ENCODE measurements at regions not wholly inside any gene's neighbourhood (a gene's known extent, or its start where the extent isn't known, plus 50 kb on each side); places are given as distances from the start of the nearest gene placed in this dataset.

- DNase-seq (ENCODE audit: low read depth), result no peak
Measured at GRCh38 chr7:52481571-52481970, 553.9 kb upstream of the POM121L12 start.

- no peak for DNase-seq (ENCODE audit: low read depth)
Measured at GRCh38 chr7:52479990-52480389, 555.4 kb upstream of the POM121L12 start.

- DNase-seq (ENCODE audit: low read depth), result no peak
Measured at GRCh38 chr7:52475001-52475582, 560.3 kb upstream of the POM121L12 start.

- DNase-seq (ENCODE audit: low read depth), result no peak
Measured at GRCh38 chr7:52473756-52474155, 561.7 kb upstream of the POM121L12 start.

GRCh38 chr7:52472006-52472620 lies 563.3 kb upstream of the POM121L12 start:
- no peak for DNase-seq (ENCODE audit: low read depth)

GRCh38 chr7:52465216-52465615 lies 570.2 kb upstream of the POM121L12 start:
- DNase-seq (ENCODE audit: low read depth), result no peak

GRCh38 chr7:52463341-52463740 lies 572.1 kb upstream of the POM121L12 start:
- DNase-seq (ENCODE audit: low read depth), result no peak

GRCh38 chr7:52462474-52462873 lies 573.0 kb upstream of the POM121L12 start:
- DNase-seq (ENCODE audit: low read depth), result no peak

- DNase-seq (ENCODE audit: low read depth), result no peak
Measured at GRCh38 chr7:52455571-52455970, 579.9 kb upstream of the POM121L12 start.

- no peak for DNase-seq (ENCODE audit: low read depth)
Measured at GRCh38 chr7:52450816-52451215, 584.6 kb upstream of the POM121L12 start.

- DNase-seq (ENCODE audit: low read depth), result no peak
Measured at GRCh38 chr7:52447581-52448180, 587.8 kb upstream of the POM121L12 start.

GRCh38 chr7:52436278-52436677 lies 599.2 kb upstream of the POM121L12 start:
- no peak for DNase-seq (ENCODE audit: low read depth)

GRCh38 chr7:52431082-52431815 lies 604.2 kb upstream of the POM121L12 start:
- no peak for DNase-seq (ENCODE audit: low read depth)

GRCh38 chr7:52423251-52423650 lies 612.2 kb upstream of the POM121L12 start:
- DNase-seq (ENCODE audit: low read depth), result no peak

GRCh38 chr7:52413051-52413450 lies 622.4 kb upstream of the POM121L12 start:
- no peak for DNase-seq (ENCODE audit: low read depth)

- no peak for DNase-seq (ENCODE audit: low read depth)
Measured at GRCh38 chr7:52410032-52410431, 625.4 kb upstream of the POM121L12 start.

- DNase-seq (ENCODE audit: low read depth), result no peak
Measured at GRCh38 chr7:52406808-52407207, 628.6 kb upstream of the POM121L12 start.

- DNase-seq (ENCODE audit: low read depth), result no peak
Measured at GRCh38 chr7:52382731-52383130, 652.7 kb upstream of the POM121L12 start.

GRCh38 chr7:52369922-52370321 lies 665.5 kb upstream of the POM121L12 start:
- DNase-seq (ENCODE audit: low read depth), result no peak

GRCh38 chr7:52365349-52365748 lies 670.1 kb upstream of the POM121L12 start:
- no peak for DNase-seq (ENCODE audit: low read depth)

GRCh38 chr7:52362521-52362920 lies 672.9 kb upstream of the POM121L12 start:
- no peak for DNase-seq (ENCODE audit: low read depth)

- no peak for DNase-seq (ENCODE audit: low read depth)
Measured at GRCh38 chr7:52360541-52360940, 674.9 kb upstream of the POM121L12 start.

- no peak for DNase-seq (ENCODE audit: low read depth)
Measured at GRCh38 chr7:52355053-52355452, 680.4 kb upstream of the POM121L12 start.

All from stimulated activated CD8-positive, alpha-beta memory T cell treated with anti-CD3 and anti-CD28 coated beads, Interleukin-12 subunit alpha, Interleukin-12 subunit beta, amount 100 ng/mL, for 1 hour (primary cell).